ENCODE measurements at regions not wholly inside any gene's neighbourhood (a gene's known extent, or its start where the extent isn't known, plus 50 kb on each side); places are given as distances from the start of the nearest gene placed in this dataset.

DNA sequence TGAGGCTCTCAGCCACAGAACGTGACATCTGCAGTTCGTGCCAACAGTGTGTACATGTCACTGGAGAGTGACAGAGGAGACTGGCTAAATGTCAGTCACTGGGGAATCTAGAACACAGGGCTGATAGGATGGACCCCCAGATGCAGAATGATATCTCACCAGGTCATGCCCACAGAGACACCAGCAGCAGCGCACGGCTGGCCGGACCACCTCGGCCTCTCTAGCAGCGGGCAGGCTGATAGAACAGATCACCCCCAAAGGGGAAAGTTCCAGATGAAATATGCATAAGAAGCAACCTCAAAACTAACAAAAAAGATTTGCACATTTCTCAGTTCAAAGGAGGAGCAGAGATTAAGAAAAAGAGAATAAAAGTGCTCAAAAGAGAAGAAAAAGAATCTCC is 266.5 kb downstream of the SEC23A start:
- no TSS peak for BruUV-seq (replicated peaks)
- H3K27ac Mint-ChIP-seq (ENCODE audit: unreplicated experiment), result no peak overlapping the region
- peaks cover 5% of the 10 kb centered on the region; the same call in 1 of the 2 replicates for H3K4me1 ChIP-seq
- no peak for DNase-seq
- H3K9me3 ChIP-seq, result no peaks in the 10 kb centered on the region
- no peaks in the 10 kb centered on the region for H3K4me1 Mint-ChIP-seq (ENCODE audit: low read depth, unreplicated experiment)
- H3K36me3 Mint-ChIP-seq (ENCODE audit: insufficient read depth, unreplicated experiment), result no peaks in the 10 kb centered on the region
- CTCF ChIA-PET, result no interaction called here
- H3K27me3 Mint-ChIP-seq (ENCODE audit: insufficient read depth, unreplicated experiment), result peaks cover 28% of the 10 kb centered on the region
- no peaks in the 10 kb centered on the region; the same call in 1 of the 2 replicates for H3K27me3 ChIP-seq (replicated peaks; ENCODE audit: control insufficient read depth, insufficient read depth, low read length)
- intact Hi-C loops (cut with micrococcal nuclease; ENCODE audit: unreplicated experiment), result no loop called here
- no peak for TF ChIP-seq CTCF (IDR thresholded peaks at IDR 0.05; ENCODE audit: insufficient read depth in 1 of 2, low read depth in 1 of 2, low read length in 1 of 2, severe bottlenecking in 1 of 2, unreplicated experiment in 1 of 2)
- no peak overlapping the region for H3K4me3 ChIP-seq (ENCODE audit: low read depth, low read length)
- H3K9me3 Mint-ChIP-seq (ENCODE audit: unreplicated experiment), result no peaks in the 10 kb centered on the region
- POLR2A ChIA-PET, result no interaction called here
- no peaks in the 10 kb centered on the region for H3K36me3 ChIP-seq (ENCODE audit: control insufficient read depth, insufficient read depth, low read length)
- H3K4me3 Mint-ChIP-seq (ENCODE audit: unreplicated experiment), result no peak overlapping the region

DNA sequence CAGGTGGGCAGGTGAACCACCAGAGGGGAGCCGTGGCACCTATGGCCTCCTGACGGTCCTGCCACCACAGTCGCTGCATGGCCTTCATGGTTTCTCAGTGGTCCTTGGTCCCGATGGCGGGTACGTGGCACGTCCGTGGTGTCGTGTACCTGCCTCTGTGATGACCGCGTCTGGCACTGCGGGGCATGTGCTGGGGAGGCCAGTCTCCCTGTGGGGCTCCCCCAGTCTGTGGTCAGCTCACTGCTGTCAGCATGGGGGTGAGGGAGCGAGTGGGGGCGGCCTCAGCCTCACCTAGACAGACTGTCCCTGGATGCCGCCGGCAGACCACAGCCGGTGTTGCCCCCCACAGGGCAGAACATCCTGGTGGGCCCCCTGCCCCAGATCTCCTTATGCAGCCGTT is 267.2 kb downstream of the SEC23A start:
- CTCF ChIA-PET, result no interaction called here
- Histone ChIP-seq H3K9me3 (no peaks in the 10 kb centered on the region), H3K4me1 (peaks cover 5% of the 10 kb centered on the region; the same call in 1 of the 2 replicates), H3K4me3 (ENCODE audit: low read depth, low read length) (no peak overlapping the region), H3K27me3 (replicated peaks; ENCODE audit: control insufficient read depth, insufficient read depth, low read length) (no peaks in the 10 kb centered on the region; the same call in 1 of the 2 replicates), H3K36me3 (ENCODE audit: control insufficient read depth, insufficient read depth, low read length) (no peaks in the 10 kb centered on the region)
- Mint-ChIP-seq H3K27ac (ENCODE audit: unreplicated experiment) (no peak overlapping the region), H3K4me1 (ENCODE audit: low read depth, unreplicated experiment) (no peaks in the 10 kb centered on the region), H3K9me3 (ENCODE audit: unreplicated experiment) (no peaks in the 10 kb centered on the region), H3K4me3 (ENCODE audit: unreplicated experiment) (no peak overlapping the region), H3K36me3 (ENCODE audit: insufficient read depth, unreplicated experiment) (no peaks in the 10 kb centered on the region), H3K27me3 (ENCODE audit: insufficient read depth, unreplicated experiment) (peaks cover 28% of the 10 kb centered on the region)
- no peak for TF ChIP-seq CTCF (IDR thresholded peaks at IDR 0.05; ENCODE audit: insufficient read depth in 1 of 2, low read depth in 1 of 2, low read length in 1 of 2, severe bottlenecking in 1 of 2, unreplicated experiment in 1 of 2)
- BruUV-seq (replicated peaks), result no TSS peak
- DNase-seq, result no peak
- POLR2A ChIA-PET, result no interaction called here
- intact Hi-C loops (cut with micrococcal nuclease; ENCODE audit: unreplicated experiment), result no loop called here

GRCh38 chr14:38828183-38828827 is 274.7 kb downstream of the SEC23A start:
- intact Hi-C loops (cut with micrococcal nuclease; ENCODE audit: unreplicated experiment), result no loop called here
- H3K4me1 Mint-ChIP-seq (ENCODE audit: low read depth, unreplicated experiment), result no peaks in the 10 kb centered on the region

More at GRCh38 chr14:38828183-38828827, 274.7 kb downstream of the SEC23A start:
- H3K27ac Mint-ChIP-seq (ENCODE audit: unreplicated experiment), result no peak overlapping the region
- Histone ChIP-seq H3K27me3 (replicated peaks; ENCODE audit: control insufficient read depth, insufficient read depth, low read length) (0 out of 2 replicates have a peak, but pooled peaks cover 1% of the 10 kb centered on the region), H3K4me3 (ENCODE audit: low read depth, low read length) (no peak overlapping the region), H3K9me3 (no peaks in the 10 kb centered on the region), H3K36me3 (ENCODE audit: control insufficient read depth, insufficient read depth, low read length) (no peaks in the 10 kb centered on the region), H3K4me1 (no peaks in the 10 kb centered on the region)
- TF ChIP-seq CTCF (IDR thresholded peaks at IDR 0.05; ENCODE audit: insufficient read depth in 1 of 2, low read depth in 1 of 2, low read length in 1 of 2, severe bottlenecking in 1 of 2, unreplicated experiment in 1 of 2), result no peak
- CTCF ChIA-PET, result no interaction called here
- POLR2A ChIA-PET, result no interaction called here
- no TSS peak for BruUV-seq (replicated peaks)
- H3K4me3 Mint-ChIP-seq (ENCODE audit: unreplicated experiment), result no peak overlapping the region
- H3K9me3 Mint-ChIP-seq (ENCODE audit: unreplicated experiment), result no peaks in the 10 kb centered on the region
- no peaks in the 10 kb centered on the region for H3K36me3 Mint-ChIP-seq (ENCODE audit: insufficient read depth, unreplicated experiment)
- H3K27me3 Mint-ChIP-seq (ENCODE audit: insufficient read depth, unreplicated experiment), result peaks cover 25% of the 10 kb centered on the region
- DNase-seq, result no peak

All from Caco-2 (cell line).